K562 (cell line): ENCODE measurements at regions not wholly inside any gene's neighbourhood (a gene's known extent, or its start where the extent isn't known, plus 50 kb on each side); places are given as distances from the start of the nearest gene placed in this dataset.

Source experiments
- CBX2 ChIP-seq: fragments of 200-600 bp; sonication (generic); IDR thresholded peaks from one replicate; pipeline ENCODE4 v1.6.1; 2012; ENCODE audit warnings: mild to moderate bottlenecking, low read length, inconsistent platforms; ENCODE audit not compliant: insufficient read depth, poor library complexity, severe bottlenecking
- CHD2 ChIP-seq: IDR thresholded peaks from 2 replicates; pipeline ENCODE4 v1.6.1; 2011; ENCODE audit warnings: low read depth, low read length
- E2F6 ChIP-seq, 2 experiments: IDR thresholded peaks; 2 replicates each; pipeline ENCODE4 v1.6.1; 2011; ENCODE audit warnings: borderline replicate concordance in 1 of 2, control low read depth in 1 of 2, low read depth in 1 of 2, low read length in 1 of 2, mild to moderate bottlenecking in 1 of 2, mixed read lengths in 1 of 2, moderate library complexity in 1 of 2; ENCODE audit not compliant: insufficient read depth in 1 of 2, insufficient read length in 1 of 2, poor library complexity in 1 of 2, severe bottlenecking in 1 of 2; ENCODE audit errors: extremely low read depth in 1 of 2
- ELK1 ChIP-seq: sonication (generic); formaldehyde crosslinking; IDR thresholded peaks from 2 replicates; pipeline ENCODE4 v1.8.1; 2022; ENCODE audit warnings: missing genetic modification reagents
- HNRNPUL1 ChIP-seq: fragments of 200-400 bp; formaldehyde crosslinking; IDR thresholded peaks from 2 replicates; pipeline ENCODE4 v1.6.1; 2017; ENCODE audit warnings: low read length
- ZNF318 ChIP-seq, 2 experiments: fragments of 450-650 bp; IDR thresholded peaks; 2 replicates each; pipeline ENCODE4 v1.6.1; 2016; ENCODE audit warnings: mild to moderate bottlenecking in 2 of 2, borderline replicate concordance in 1 of 2, low read depth in 1 of 2, moderate library complexity in 1 of 2

GRCh38 chr9:78967596-78968217 lies 604.1 kb upstream of the TLE4 start (continued):
- no peak for TF ChIP-seq ZNF318 (IDR thresholded peaks at IDR 0.05; ENCODE audit: borderline replicate concordance in 1 of 2, low read depth in 1 of 2)
- TF ChIP-seq E2F6 (IDR thresholded peaks at IDR 0.05; ENCODE audit: borderline replicate concordance in 1 of 2, extremely low read depth in 1 of 2, insufficient read depth in 1 of 2, insufficient read length in 1 of 2, low read depth in 1 of 2, low read length in 1 of 2, poor library complexity in 1 of 2, severe bottlenecking in 1 of 2) = no peak
- TF ChIP-seq CBX2 = no peak
- no peak for TF ChIP-seq ELK1 (CRISPR knock-in tag)
- TF ChIP-seq CHD2 = no peak
- TF ChIP-seq HNRNPUL1 = no peak
